NCI-H748 (cell line): ENCODE measurements at regions not wholly inside any gene's neighbourhood (a gene's known extent, or its start where the extent isn't known, plus 50 kb on each side); places are given as distances from the start of the nearest gene placed in this dataset.
"Not testable (repeated sequence)": the region's sequence is repeated elsewhere in the genome, so short reads cannot be mapped to it uniquely, and the experiment has no call there.

Experiments
- DNase-seq: peaks from one replicate; lab custom pipeline; 2025; ENCODE audit not compliant: unreplicated experiment; lab: John Stamatoyannopoulos, UW

DNA sequence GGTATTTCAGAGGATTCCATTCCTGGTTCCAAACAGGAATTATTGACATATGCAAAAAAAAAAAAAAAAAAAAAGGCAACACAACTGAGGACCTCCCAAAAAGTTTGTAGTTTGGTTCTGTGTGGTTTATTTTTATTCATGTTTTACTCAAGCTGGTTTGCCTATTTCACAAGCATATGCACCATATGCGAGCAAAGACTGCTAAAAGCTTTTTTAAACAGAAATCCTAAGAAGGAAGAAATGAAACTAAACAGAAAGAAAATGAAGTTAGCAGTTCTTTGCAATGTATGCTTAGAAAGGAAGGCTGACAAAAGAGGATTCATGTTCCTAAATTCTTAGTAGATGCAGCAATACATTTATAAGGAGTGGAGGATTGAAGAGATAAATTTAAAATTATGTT is 487.6 kb upstream of the FLRT2 start:
- no peak for DNase-seq

DNA sequence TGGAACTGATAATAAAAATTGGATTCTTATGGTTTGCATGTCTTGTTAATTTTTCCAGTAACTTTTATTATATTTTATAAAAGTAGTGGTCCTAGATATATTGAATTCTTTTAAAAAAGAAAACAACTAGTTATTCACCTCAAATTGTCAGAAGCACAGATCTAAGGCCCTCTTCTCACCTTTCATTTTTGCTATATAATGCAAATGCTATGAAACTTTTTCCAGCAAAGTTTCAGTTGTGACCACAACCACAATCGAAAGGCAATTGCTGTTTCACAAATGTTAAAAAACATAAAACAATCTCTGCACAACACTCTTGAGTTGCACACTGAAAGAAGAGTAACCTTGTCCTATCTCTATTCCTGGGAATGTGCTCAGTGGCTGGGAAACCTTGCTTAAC is 479.8 kb upstream of the FLRT2 start:
- no peak for DNase-seq

DNA sequence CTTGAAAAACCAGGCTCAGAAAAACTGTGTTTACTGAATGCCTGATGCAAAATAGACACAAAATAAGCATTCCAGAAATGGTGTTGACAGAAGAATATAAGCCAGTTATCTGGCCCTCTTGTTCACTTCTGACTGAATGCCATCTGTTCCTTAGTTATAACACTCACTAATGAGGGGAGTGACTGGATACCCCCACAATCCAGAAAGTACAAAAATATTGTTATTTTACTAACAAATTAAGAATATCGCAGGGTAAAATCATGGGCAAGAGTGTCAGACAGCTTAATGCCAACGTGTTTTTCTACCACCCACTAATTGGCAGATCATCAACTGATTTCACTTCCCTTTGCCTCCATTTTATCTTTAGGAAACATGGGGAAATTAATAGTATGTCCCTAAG is 477.3 kb upstream of the FLRT2 start:
- no peak for DNase-seq

DNA sequence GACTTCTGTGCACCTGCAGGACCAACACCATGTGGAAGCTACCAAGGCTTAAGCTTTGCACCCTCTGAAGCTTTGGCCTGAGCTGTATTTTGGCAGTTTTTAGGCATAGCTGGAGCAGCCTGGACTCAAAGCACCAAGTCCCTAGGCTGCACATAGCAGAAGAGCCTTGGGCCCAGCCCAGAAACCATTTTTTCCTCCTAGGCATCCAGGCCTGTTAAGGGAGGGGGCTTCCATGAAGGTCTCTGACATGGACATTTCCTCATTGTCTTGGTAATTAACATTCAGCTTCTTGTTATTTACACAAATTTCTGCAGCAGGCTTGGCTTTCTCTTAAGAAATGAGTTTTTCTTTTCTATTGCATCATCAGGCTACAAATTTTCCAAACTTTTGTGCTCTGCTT is 475.8 kb upstream of the FLRT2 start:
- DNase-seq, result peak; percentile 24

DNA sequence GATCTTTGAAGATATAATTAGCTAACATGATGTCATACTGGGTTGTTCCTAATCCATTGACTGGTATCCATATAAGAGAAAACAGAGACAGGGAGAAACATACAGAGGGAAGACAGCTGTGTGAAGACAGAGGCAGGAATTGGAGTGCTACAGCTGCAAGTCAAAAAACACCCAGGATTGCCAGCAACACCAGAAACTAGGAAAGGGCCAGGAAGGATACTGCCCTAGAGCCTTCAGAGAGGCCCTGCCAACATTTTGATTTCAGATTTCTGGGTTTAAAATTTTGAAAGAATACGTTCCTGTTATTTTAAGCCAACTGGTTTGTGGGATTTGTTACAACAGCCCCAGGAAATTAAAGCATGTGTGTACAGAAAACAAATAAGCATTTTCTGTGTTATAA is 473.7 kb upstream of the FLRT2 start:
- DNase-seq, result no peak

DNA sequence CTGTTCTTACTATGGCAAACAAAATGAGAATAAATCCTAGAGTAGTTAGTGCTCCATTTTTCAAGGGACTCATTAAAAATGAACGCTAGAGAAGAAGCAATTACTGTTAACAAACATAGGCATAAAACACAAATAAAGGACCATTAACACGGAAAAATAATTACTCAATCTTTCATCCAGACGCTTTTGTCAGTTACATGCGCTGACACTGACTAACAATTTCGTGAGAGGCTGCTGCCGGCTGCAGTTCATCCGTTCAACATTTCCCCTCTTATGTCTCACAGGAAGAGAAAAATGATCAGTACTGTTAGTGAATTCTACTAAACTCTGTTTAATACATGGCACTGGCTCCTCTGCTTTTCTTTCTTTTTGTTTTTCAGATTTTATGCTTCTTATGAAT is 472.7 kb upstream of the FLRT2 start:
- peak; percentile 44 for DNase-seq

DNA sequence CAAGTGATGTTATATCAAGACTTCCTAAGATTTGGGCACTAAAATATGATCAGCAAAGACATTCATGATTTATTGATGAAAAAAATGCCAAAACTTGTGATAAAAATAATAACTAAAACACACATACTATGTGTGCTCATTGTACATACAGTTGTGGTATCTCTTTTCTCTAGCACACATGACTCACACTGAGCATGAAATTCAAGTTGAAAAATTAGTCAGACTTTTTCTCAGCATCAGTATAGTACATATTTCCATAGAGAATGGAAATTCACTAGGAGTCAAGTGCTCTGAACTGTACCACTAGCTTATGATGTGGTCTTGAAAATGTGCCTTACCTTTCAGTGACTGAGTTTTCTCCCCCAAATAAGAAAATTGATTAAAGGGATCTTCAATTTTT is 471.8 kb upstream of the FLRT2 start:
- DNase-seq, result no peak

DNA sequence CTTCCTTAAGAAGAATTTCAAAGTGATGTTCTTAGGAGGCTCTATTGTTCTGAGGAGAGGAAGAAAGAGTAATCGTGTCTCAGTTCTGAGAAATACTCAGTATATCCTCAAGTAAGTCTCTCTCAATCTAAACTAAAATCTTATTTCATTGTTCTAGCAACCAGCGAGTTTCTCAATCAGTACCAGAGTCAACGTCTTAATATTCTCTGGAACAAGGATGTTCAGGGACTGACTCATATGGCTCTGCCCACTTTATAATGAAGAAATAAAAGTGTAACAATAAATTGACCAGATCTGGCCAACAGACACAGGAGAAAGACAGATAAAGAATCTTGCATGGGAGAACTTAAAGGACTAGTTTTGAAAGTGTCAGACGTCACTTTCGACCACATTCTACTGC is 469.8 kb upstream of the FLRT2 start:
- no peak for DNase-seq

DNA sequence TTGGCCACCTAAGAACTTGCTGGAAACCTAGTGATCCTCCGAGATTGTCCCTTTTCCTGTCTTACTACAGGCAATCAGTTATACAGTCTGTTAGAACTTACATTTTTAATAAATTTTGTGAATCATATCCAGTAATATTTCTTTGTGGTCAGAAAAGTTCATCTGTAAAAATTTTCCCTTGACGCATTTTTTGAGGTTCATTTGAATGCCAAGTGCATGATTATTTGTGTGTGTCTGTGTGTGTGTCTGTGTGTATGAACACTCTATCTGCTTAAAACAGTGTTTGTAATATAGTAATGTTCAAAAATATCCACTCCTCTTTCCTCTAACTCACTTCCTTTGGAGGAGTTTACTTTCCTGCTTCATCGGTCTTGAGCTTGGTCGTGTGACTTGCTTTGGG is 468.7 kb upstream of the FLRT2 start:
- DNase-seq, result no peak

DNA sequence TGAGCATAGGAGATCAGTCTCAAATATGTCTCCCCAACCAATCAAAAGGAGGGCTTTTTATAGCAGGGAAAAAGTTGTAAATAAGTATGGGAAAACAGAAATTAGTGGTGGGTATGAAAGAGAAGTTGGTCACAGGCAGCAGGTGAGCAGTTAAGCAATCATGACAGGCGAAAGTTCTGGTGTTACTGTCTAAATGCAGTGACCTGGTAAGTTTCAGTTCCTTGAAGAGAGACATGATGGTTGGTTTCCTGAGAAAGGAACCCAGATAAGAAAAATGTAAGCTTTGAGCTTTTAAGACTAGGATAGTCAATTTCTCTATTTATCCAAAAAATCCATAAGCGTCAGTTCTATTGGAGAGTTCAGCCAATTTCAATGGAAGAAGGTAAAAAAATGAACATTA is 466.2 kb upstream of the FLRT2 start:
- no peak for DNase-seq

DNA sequence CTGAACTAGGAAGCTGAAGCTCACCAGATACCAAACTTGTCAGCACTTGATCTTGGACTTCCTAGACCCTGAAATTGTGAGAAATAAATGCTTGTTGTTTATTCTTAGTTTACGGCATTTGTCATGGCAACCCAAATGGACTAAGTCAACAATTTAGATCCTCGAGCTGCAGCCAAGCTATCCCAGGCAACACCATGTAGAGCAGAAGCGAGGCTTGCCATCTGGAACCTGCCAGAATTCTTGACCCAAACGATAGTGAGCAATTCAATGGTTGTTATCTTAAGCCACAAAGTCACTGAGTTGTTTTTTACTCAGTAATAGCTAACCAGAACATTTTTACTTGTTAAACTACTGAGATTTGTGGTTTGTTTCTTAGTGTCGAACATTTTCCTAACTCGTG is 458.5 kb upstream of the FLRT2 start:
- peak; percentile 24 for DNase-seq

DNA sequence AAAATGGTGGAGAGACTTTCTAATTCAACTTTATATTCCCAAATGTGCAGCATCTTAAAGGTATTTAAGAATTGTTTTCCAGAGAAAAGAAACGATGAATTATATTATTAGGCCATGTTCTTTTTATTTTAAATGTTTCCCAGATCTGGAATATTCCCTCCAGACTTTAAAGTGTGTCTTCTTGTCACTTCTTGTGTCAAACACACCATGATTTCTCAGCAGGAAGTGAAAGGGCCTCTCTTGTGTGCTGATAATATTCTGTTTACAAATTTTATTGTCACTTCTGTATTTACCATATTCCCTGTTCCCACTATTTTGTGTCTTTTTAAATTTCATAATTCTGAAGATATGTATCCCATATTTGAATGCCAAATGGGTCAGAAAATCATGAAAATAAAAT is 455.0 kb upstream of the FLRT2 start:
- no peak for DNase-seq

DNA sequence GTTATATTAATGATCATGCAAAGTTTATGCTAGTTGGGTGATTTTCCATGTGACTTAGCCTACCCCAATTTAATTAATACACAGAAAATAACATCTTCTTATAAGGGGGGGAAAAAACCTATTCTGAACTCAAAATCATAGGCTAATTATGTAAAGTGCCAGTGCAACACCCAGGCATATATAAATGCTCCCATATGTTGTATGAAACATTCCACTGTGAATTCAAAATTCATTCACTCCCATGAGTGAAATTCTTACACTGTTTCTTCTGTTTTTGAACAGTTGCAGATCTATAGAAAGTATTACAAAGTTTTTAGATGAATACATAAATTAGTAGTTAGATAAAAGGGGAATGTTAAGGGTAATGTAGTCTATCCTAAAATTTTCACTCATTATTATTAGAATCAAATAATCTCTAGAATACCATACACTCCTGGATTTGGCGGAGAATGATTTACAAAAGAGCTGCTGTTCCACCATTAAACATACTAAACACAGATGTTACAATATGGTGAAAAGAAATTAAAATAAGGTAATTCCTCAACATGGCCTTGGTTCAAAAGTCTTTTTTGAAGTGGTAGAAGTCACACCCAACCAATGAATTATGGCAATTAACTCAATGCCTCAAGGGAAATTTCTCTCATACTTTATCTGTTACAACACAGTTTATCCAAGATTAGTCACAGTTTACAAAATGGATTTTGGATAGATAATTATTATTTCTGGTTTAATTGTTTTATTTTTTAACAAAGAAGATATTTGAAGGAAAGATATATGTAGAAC is 454.1 kb upstream of the FLRT2 start:
- DNase-seq, result no peak

DNA sequence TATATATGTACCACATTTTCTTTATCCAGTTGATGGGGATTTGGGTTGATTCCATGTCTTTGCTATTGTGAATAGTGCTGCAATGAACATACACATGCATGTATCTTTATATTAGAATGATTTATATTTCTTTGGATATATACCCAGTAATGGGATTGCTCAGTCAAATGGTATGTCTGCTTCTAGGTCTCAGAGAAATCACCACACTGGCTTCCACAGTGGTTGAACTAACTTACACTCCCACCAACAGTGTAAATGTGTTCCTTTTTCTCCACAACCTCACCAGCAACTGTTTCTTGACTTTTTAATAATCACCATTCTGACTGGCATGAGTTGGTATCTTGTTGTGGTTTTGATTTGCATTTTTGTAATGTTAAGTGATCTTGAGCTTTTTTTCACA is 452.2 kb upstream of the FLRT2 start:
- not testable (repeated sequence) for DNase-seq

DNA sequence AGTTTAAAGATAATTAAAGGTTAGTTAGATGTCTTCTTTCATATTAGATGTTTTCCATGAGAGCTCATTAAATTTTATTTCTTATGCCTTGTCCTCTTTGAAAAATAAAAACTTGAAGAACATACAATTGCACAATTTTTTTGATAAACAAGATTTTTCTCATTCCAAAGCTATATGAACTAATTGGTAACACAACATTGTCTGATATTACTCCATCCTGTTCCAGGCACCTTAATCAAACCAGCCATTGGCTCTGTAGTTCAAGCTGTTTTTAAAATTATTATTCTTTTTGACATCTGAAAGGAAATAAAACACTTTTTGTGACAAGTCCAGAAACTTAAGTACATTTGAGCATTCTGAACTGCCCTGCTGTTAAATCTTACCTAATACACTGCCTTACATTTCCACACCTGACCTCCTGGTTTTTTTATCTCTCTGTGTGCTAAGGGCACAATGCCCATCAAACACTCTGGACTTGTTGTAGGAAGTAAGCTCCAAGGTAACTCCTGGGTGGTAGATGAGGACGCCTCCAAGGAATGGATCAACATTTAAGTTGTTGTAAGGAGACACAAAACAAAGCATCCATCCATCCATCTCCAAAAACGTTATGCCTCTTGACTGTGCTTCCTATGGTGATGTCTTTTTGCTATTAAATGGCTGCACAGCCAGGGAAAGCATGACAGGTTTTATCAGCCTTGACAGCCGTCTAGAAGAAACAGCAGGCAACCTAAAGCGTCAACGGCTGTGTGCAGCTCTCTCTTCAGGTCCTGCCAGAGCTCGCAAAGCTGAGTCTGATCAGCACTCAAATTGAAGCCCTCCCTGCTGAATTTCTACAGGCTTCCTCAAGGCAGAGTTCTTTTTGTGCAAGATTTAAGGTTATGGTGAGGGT is 449.9 kb upstream of the FLRT2 start:
- no peak for DNase-seq

DNA sequence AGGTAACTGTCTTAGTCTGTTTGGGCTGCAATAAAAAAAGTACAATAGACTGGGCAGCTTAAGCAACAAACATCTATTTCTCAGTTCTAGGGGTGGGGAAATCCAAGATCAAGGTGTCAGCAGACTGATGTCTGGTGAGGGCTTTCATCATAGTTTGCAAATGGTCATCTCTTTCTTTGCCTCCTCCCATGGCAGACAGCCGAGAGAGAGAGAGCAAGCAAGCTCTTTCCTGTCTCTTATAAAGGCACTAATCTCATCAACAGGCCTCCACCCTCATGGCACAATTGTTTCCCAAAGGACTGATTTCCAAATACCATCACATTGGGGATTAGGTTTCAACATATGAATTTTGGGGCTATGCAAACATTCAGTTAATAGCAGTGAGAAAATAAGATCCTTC is 445.6 kb upstream of the FLRT2 start:
- no peak for DNase-seq

DNA sequence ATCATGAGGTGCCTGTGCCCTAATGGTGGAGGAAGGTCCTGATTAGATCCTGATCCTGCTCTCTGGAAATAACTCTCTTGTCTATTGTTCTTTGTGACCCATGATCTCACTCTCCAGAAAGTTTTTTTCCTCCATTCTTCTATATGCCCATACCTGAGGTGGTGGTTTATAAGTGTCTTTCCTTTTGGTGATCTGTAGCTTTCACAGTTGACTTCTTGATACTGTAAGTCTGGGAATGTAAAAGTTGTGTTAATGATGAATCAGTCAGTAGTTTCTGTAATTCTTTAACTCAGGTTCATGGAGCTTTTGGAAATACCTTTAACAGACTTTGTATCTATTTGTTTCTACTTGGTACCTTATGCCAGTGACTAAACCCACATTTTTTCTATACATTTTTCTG is 444.0 kb upstream of the FLRT2 start:
- no peak for DNase-seq

DNA sequence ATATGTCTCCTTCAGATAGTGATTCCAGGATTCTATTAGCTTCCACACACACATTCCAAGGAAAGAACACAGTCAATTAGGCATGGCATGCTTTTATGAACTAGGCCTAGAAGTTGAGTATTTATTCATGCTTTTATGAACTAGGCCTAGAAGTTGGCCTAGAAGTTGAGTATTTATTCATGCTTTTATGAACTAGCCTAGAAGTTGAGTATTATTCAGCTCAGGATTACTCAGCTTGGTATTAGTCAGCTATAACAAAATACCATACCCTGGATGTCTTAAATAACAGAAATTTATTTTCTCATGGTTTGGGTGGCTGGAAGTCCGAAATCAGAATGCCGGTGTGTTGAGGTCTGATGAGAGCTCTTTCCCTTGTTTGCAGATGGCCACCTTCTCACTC is 442.7 kb upstream of the FLRT2 start:
- no peak for DNase-seq

DNA sequence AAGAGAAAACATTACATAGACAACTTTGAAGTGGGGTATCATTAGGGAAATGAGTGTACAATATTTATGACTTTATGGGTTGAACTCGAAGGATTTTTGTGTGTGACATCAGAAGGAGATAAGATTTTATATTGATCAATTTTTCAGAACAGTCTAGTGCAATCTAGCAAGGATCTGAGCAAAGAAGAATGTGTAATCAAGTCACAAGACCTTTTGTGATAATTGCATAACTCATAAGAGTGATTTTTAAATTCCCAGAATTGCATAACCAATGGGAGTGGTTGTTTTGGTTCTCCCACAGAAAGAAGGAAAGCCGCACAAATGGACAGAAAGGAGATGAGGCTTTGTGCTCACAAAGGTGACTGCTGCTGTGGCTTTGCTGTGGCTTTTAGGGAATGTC is 441.8 kb upstream of the FLRT2 start:
- DNase-seq, result no peak

DNA sequence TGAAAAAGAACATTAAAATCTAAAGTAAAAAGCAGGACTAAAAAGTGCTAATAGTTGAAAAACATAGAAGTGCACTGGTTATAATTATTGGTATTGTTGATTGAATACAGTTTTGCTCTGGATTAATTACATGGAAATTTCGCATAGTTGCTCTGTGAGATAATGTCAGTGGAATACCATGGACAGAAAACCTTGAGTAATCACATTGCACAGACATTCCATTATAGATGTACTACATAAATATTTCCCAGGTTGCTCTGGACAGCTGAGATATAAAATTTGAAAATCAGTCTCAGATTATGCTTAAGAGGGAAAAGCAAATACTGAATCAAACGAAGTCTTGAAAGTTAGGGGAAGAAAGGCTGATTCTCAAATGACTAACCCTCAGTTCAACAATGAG is 439.3 kb upstream of the FLRT2 start:
- no peak for DNase-seq

DNA sequence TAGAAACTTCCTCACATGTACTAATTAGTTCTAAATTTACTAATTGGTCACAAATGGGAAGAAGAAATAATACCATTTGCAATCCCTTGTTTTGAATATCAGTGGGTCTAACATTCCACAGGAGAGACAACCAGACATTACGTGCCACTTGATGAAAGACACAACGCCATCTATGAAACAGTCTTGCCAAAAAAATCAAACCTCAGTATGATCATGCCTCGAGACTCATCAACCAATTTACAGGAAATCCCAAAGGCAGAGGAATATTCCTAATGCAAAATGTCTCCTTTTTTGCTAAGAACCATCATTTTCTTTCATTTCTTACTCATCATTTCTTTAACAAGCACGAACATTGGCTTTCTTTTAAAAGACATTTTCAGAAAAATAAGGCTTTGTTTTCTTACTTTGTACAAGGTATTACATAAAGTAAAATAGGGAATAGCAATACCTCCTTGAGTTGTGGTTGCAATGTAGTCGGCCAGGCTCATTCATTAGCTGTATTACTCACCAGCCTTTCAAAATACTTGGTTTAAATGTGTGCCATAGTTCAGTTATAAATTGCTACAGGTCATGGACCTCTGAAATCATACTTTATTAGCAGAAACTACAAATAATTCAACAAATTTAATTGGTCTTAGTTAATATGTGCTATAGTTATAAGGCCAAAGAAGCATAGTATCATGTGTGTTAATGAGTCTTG is 436.2 kb upstream of the FLRT2 start:
- DNase-seq, result no peak

DNA sequence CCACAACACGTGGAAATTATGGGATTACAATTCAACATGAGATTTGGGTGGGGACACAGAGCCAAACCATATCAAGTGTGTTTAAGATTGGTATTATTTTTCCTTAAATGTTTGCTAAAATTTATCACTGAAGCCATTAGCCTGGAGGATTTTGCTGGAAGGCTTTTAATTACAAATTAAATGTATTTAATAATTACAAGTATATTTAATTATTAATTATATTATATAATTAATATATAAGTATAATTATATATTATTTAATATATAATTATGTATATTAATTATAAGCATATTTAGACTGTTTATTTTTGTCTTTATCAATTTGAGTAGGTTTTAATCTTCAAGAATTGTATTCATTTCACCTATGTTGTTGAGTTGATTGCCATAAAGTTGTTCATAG is 427.4 kb upstream of the FLRT2 start:
- no peak for DNase-seq
